ENCODE measurements at regions not wholly inside any gene's neighbourhood (a gene's known extent, or its start where the extent isn't known, plus 50 kb on each side); places are given as distances from the start of the nearest gene placed in this dataset.

- TF ChIP-seq TCF12 (IDR thresholded peaks at IDR 0.05) (no peak), CTCF (IDR thresholded peaks at IDR 0.05) (no peak), POLR2AphosphoS5 (IDR thresholded peaks at IDR 0.05; ENCODE audit: low read depth, low read length) (no peak), RAD21 (IDR thresholded peaks at IDR 0.05; ENCODE audit: low read length) (no peak), EZH2phosphoT487 (IDR thresholded peaks at IDR 0.05; ENCODE audit: borderline replicate concordance, low read depth) (no peak), EP300 (IDR thresholded peaks at IDR 0.05; ENCODE audit: borderline replicate concordance in 1 of 2, low read depth in 1 of 2, low read length in 1 of 2) (no peak), RFX5 (IDR thresholded peaks at IDR 0.05; ENCODE audit: low read length) (no peak), YY1 (IDR thresholded peaks at IDR 0.05; ENCODE audit: low read depth) (no peak), USF1 (IDR thresholded peaks at IDR 0.05; ENCODE audit: borderline replicate concordance, low read depth) (no peak), GATA2 (CRISPR knock-in tag; IDR thresholded peaks at IDR 0.05) (no peak), RCOR1 (IDR thresholded peaks at IDR 0.05; ENCODE audit: low read length) (no peak), PBX3 (IDR thresholded peaks at IDR 0.05) (no peak), TAF1 (IDR thresholded peaks at IDR 0.05; ENCODE audit: borderline replicate concordance, low read depth, low read length) (no peak)
Measured at GRCh38 chrX:5080791-5081190, 1147.9 kb downstream of the NLGN4X start.

Data from SK-N-SH (cell line).